B cell (primary cell): ENCODE measurements at regions not wholly inside any gene's neighbourhood (a gene's known extent, or its start where the extent isn't known, plus 50 kb on each side); places are given as distances from the start of the nearest gene placed in this dataset.

Experiments used
- EZH2 ChIP-seq: IDR thresholded peaks from 2 replicates; pipeline ENCODE4 v1.6.1; 2012; ENCODE audit warnings: borderline replicate concordance, low read depth, mild to moderate bottlenecking, moderate library complexity, low read length; ENCODE audit not compliant: insufficient read depth, poor library complexity, severe bottlenecking
- TF ChIP-seq, protein P1 (sequence below): fragments of 200-600 bp; IDR thresholded peaks from one replicate; pipeline ENCODE4 v1.8.0; 2022; ENCODE audit warnings: antibody characterized with exemption, mild to moderate bottlenecking

- TF ChIP-seq, protein P1, sequence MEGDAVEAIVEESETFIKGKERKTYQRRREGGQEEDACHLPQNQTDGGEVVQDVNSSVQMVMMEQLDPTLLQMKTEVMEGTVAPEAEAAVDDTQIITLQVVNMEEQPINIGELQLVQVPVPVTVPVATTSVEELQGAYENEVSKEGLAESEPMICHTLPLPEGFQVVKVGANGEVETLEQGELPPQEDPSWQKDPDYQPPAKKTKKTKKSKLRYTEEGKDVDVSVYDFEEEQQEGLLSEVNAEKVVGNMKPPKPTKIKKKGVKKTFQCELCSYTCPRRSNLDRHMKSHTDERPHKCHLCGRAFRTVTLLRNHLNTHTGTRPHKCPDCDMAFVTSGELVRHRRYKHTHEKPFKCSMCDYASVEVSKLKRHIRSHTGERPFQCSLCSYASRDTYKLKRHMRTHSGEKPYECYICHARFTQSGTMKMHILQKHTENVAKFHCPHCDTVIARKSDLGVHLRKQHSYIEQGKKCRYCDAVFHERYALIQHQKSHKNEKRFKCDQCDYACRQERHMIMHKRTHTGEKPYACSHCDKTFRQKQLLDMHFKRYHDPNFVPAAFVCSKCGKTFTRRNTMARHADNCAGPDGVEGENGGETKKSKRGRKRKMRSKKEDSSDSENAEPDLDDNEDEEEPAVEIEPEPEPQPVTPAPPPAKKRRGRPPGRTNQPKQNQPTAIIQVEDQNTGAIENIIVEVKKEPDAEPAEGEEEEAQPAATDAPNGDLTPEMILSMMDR: no peak
- no peak for TF ChIP-seq EZH2
Measured at GRCh38 chr12:33247625-33248024, 192.0 kb downstream of the SYT10 start.
